GM19452 (cell line): ENCODE measurements at regions not wholly inside any gene's neighbourhood (a gene's known extent, or its start where the extent isn't known, plus 50 kb on each side); places are given as distances from the start of the nearest gene placed in this dataset.
"Not testable (repeated sequence)": the region's sequence is repeated elsewhere in the genome, so short reads cannot be mapped to it uniquely, and the experiment has no call there.

Source experiments
- ATAC-seq: cut with Tn5 transposase; IDR thresholded peaks from one replicate; pipeline ENCODE4 v1.9.1; 2021; ENCODE audit not compliant: unreplicated experiment

GRCh38 chr1:55456971-55457370, 241.8 kb upstream of the USP24 start:
- no peak for ATAC-seq

GRCh38 chr1:55448261-55448660, 233.1 kb upstream of the USP24 start:
- ATAC-seq, result no peak

- no peak for ATAC-seq
Measured at GRCh38 chr1:55447488-55447887, 232.3 kb upstream of the USP24 start.

DNA sequence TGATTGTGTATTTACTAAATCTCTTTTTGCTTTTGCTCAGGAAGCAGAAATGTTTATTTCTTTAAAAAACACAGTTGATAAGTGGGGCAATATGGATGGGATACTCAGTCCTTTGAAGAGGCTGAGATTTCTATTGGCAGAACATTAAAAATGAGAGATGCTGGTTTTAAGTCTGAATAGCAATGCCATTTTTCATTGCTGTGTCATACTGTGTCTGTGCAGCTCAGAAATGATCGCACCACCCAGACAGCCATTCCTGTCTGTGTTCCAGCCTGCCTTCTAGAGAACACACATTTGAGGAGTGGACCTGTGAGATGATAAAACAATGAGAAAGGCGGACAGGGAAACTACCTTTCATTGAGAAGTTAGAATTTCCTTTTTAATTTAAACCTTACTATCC, 231.2 kb upstream of the USP24 start:
- ATAC-seq, result no peak

- peak; percentile 73 for ATAC-seq
Measured at GRCh38 chr1:55445416-55445815, 230.3 kb upstream of the USP24 start.

DNA sequence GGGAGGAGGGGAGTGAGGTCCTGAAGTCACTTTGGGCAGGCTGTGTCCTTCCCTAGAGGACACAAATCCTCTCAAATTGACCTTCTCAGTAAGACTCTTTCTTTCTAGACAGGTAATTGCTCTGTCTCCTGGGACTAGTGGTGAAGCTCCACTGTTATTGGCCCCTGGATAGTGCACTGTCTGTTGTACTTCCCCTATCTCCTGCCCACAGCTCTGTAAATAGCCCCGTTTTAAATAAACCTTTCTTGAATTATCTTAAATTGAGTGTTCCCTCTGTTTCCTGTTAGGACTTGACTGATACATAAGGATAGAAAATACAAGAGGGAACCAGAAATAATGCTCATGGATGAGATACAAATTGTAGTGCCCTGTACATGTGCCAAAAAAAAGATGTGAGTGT, 229.5 kb upstream of the USP24 start:
- ATAC-seq, result no peak

GRCh38 chr1:55443175-55443915, 228.2 kb upstream of the USP24 start:
- ATAC-seq, result no peak

- ATAC-seq, result no peak
Measured at GRCh38 chr1:55441489-55441888, 226.3 kb upstream of the USP24 start.

- ATAC-seq, result no peak
Measured at GRCh38 chr1:55437692-55438091, 222.5 kb upstream of the USP24 start.

GRCh38 chr1:55430720-55431119, 215.6 kb upstream of the USP24 start:
- not testable (repeated sequence) for ATAC-seq

DNA sequence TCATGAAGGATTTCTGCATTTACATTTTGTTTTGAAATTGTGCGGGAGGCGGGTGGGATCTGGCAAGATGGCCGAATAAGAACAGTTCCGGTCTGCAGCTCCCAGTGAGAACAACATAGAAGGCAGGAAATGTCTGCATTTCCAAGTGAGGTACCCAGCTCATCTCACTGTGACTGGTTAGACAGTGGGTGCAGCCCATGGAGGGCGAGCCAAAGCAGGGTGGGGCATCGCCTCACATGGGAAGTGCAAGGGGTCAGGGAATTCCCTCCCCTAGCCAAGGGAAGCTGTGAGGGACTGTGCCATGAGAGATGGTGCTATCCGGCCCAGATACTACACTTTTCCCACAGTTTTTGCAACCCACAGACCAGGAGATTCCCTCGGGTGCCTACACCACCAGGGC, 215.0 kb upstream of the USP24 start:
- ATAC-seq, result not testable (repeated sequence)

GRCh38 chr1:55428944-55429931, 214.1 kb upstream of the USP24 start:
- no peak for ATAC-seq

GRCh38 chr1:55428231-55428630, 213.1 kb upstream of the USP24 start:
- ATAC-seq, result no peak

GRCh38 chr1:55427606-55428005, 212.4 kb upstream of the USP24 start:
- no peak for ATAC-seq

DNA sequence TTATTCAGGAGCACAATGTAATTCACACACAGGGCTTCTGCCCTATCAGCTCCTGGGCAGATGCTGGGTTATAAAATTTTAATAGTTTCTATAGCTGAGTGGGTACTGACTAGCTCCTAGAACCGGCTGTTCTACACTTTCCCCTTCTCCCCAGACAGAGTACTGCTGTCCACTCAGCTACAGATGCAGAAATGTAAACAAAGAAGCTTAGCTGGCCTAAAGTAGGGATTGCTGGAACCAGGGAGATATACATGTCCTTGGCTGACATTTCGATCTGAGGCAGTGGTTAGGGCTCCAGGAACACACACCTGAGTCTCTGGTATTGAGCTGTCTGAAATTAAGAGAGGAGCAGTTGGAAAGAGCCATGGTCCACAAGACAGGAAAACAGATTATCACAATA, 211.5 kb upstream of the USP24 start:
- no peak for ATAC-seq

DNA sequence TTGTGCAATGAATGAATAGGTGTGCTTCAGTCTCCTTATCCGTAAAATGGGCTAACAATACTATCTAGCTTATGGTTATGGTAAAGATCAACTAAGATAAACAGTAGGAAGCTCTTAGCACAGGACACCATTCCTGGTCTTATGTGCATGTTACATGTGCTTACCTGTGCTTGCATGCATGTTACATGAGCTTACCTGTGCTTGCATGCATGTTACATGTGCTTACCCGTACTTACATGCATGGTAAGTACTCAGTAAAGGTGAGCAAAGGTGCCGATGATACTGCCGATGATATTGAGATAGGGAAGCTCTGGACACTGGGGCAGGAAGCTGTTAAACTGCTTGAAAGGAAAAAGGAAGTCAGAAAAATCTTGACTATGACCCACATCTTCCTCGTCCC, 211.0 kb upstream of the USP24 start:
- no peak for ATAC-seq

DNA sequence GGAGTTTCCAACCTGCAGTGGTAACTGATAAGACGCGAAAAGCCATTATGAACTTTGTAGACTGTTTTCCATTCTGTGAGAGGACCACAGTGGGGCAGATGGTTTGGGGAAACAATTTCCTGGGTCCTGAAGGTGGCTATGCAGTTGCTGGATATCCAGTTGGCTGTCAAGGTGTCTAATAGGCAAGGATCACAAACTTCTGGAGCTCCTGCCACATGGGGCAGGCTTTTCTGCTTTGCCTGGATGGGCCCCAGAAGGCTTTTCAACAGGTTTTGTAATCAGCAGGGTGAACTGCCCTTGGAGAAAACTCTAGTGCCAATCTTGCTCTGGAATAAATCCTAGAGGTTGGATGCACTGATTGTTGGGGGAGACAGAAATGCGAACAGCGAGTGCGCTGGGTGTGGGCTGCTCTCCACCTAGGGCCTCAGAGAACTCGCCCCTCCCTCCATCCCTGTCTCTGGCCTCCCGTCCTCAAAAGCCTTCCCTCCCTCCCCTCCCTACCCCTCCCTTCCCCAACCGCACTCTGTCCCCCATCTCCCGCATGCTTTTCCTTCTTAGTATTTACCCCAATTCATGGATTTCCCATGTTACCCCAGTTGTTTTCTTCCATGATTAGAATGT, 210.3 kb upstream of the USP24 start:
- ATAC-seq, result no peak

GRCh38 chr1:55423376-55423775, 208.2 kb upstream of the USP24 start:
- no peak for ATAC-seq

- ATAC-seq, result no peak
Measured at GRCh38 chr1:55420929-55421716, 206.0 kb upstream of the USP24 start.

DNA sequence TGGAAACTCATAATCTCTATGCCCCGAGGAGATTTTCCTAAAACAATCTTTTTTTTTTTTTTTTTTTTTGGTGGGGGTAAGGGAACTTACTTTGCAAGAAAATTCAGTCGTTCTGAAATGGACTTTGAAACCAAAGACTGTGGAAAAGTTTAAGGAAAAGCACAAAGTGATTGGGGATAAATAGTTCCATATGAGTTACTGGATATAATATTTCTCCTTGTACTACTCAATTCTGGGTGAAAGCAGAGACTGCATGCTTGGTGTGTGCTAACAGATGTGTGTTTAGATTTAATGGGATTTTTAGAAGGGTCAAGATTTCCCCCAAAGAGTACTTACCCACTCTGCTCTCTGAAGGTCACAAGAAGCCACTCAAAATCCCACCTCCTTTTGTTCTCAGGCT, 204.9 kb upstream of the USP24 start:
- no peak for ATAC-seq
